GM23338 (cell line): ENCODE measurements at regions not wholly inside any gene's neighbourhood (a gene's known extent, or its start where the extent isn't known, plus 50 kb on each side); places are given as distances from the start of the nearest gene placed in this dataset.

ENCODE experiments used
- ATAC-seq: fragments of 200-7000 bp; cut with Tn5 transposase; 3 replicates; pipeline ENCODE4 v1.9.1; 2020
- DNase-seq: peaks from one replicate; pipeline ENCODE4 v3.0.0-alpha.2; 2015; ENCODE audit warnings: low spot score
- H2AFZ ChIP-seq: fragments of 200-600 bp; sonication (generic); 2 replicates; pipeline ENCODE4 v1.8.0; 2016; ENCODE audit warnings: antibody characterized with exemption, mild to moderate bottlenecking, moderate library complexity
- H3F3A ChIP-seq: fragments of 200-600 bp; sonication (generic); replicated peaks from 2 replicates; pipeline ENCODE4 v1.8.0; 2017; ENCODE audit warnings: antibody characterized with exemption, mixed run types, low read depth
- H3K27ac ChIP-seq: fragments of 200-600 bp; sonication (generic); 2 replicates; pipeline ENCODE4 v1.6.1; 2016; ENCODE audit warnings: low read depth
- H3K27me3 ChIP-seq: fragments of 200-600 bp; sonication (generic); 2 replicates; pipeline ENCODE4 v1.8.0; 2016; ENCODE audit warnings: mild to moderate bottlenecking, mixed run types, moderate library complexity; ENCODE audit not compliant: insufficient read depth
- H3K36me3 ChIP-seq: fragments of 200-600 bp; sonication (generic); 2 replicates; pipeline ENCODE4 v1.8.0; 2016; ENCODE audit warnings: mild to moderate bottlenecking; ENCODE audit not compliant: insufficient read depth
- H3K4me1 ChIP-seq: fragments of 200-600 bp; sonication (generic); 2 replicates; pipeline ENCODE4 v1.8.0; 2016; ENCODE audit warnings: mild to moderate bottlenecking, moderate library complexity; ENCODE audit not compliant: insufficient read depth
- H3K4me2 ChIP-seq: fragments of 200-600 bp; sonication (generic); 2 replicates; pipeline ENCODE4 v1.7.1; 2017; ENCODE audit warnings: mixed run types
- H3K4me3 ChIP-seq: fragments of 200-600 bp; sonication (generic); 2 replicates; pipeline ENCODE4 v1.6.1; 2016; ENCODE audit warnings: mixed run types
- H3K79me2 ChIP-seq: fragments of 200-600 bp; sonication (generic); replicated peaks from 2 replicates; pipeline ENCODE4 v1.8.0; 2017; ENCODE audit warnings: mild to moderate bottlenecking; ENCODE audit not compliant: insufficient read depth
- H3K9me2 ChIP-seq: fragments of 200-600 bp; sonication (generic); 2 replicates; pipeline ENCODE4 v1.8.0; 2017; ENCODE audit not compliant: insufficient read depth
- H4K20me1 ChIP-seq: fragments of 200-600 bp; sonication (generic); replicated peaks from 2 replicates; pipeline ENCODE4 v1.8.0; 2017; ENCODE audit warnings: mild to moderate bottlenecking; ENCODE audit not compliant: insufficient read depth
- H3K27ac Mint-ChIP-seq: 2 replicates; pipeline ENCODE4 v1.8.0; 2020; ENCODE audit warnings: inconsistent platforms, mild to moderate bottlenecking, moderate library complexity, mixed read lengths
- H3K27me3 Mint-ChIP-seq: 3 replicates; pipeline ENCODE4 v1.8.0; 2022; ENCODE audit warnings: low read depth, mild to moderate bottlenecking, moderate library complexity, mixed read lengths, inconsistent platforms; ENCODE audit not compliant: insufficient read depth, poor library complexity
- H3K36me3 Mint-ChIP-seq: 3 replicates; pipeline ENCODE4 v1.8.0; 2021; ENCODE audit warnings: low read depth, mild to moderate bottlenecking, inconsistent platforms, moderate library complexity, mixed read lengths
- H3K4me1 Mint-ChIP-seq: 3 replicates; pipeline ENCODE4 v1.8.0; 2020; ENCODE audit warnings: mild to moderate bottlenecking, inconsistent platforms, mixed read lengths
- H3K4me3 Mint-ChIP-seq: 3 replicates; pipeline ENCODE4 v1.8.0; 2021; ENCODE audit warnings: moderate library complexity, mild to moderate bottlenecking, inconsistent platforms, mixed read lengths
- H3K9me3 Mint-ChIP-seq: 3 replicates; pipeline ENCODE4 v1.8.0; 2020; ENCODE audit warnings: moderate library complexity, mild to moderate bottlenecking, inconsistent platforms, mixed read lengths
- CREB1 ChIP-seq: fragments of 250-450 bp; sonication (Bioruptor Pico); IDR thresholded peaks from 2 replicates; pipeline ENCODE4 v1.5.0; 2020; ENCODE audit warnings: low read depth, mild to moderate bottlenecking, moderate library complexity
- EZH2 ChIP-seq: fragments of 200-600 bp; sonication (generic); IDR thresholded peaks from one replicate; pipeline ENCODE4 v1.8.0; 2017; ENCODE audit warnings: antibody characterized with exemption, mild to moderate bottlenecking, low read depth; ENCODE audit not compliant: unreplicated experiment
- EZH2phosphoT487 ChIP-seq: fragments of 200-600 bp; sonication (generic); IDR thresholded peaks from one replicate; pipeline ENCODE4 v1.8.1; 2018; ENCODE audit warnings: antibody characterized with exemption; ENCODE audit not compliant: unreplicated experiment
- JUNB ChIP-seq: IDR thresholded peaks from one replicate; pipeline ENCODE4 v1.6.1; 2016; ENCODE audit warnings: antibody characterized with exemption; ENCODE audit not compliant: unreplicated experiment
- POLR2AphosphoS5 ChIP-seq: IDR thresholded peaks from 2 replicates; pipeline ENCODE4 v1.6.1; 2016; ENCODE audit warnings: antibody characterized with exemption, low read depth
- STAT1 ChIP-seq: IDR thresholded peaks from one replicate; pipeline ENCODE4 v1.6.1; 2016; ENCODE audit warnings: antibody characterized with exemption; ENCODE audit not compliant: unreplicated experiment
- ZNF462 ChIP-seq: fragments of 250-450 bp; sonication (Bioruptor Pico); IDR thresholded peaks from 2 replicates; pipeline ENCODE4 v1.5.0; 2020; ENCODE audit warnings: mild to moderate bottlenecking, moderate library complexity
- TF ChIP-seq, protein P1 (sequence below): IDR thresholded peaks from 2 replicates; pipeline ENCODE4 v1.6.1; 2016; ENCODE audit warnings: antibody characterized with exemption

GRCh38 chr2:144261336-144261735 lies 258.6 kb downstream of the ZEB2 start (continued):
- TF ChIP-seq ZNF462 (CRISPR knock-in tag), result no peak
- TF ChIP-seq EZH2, result no peak
- no peak for TF ChIP-seq JUNB
- TF ChIP-seq CREB1 (CRISPR knock-in tag), result no peak
- TF ChIP-seq, protein P1, sequence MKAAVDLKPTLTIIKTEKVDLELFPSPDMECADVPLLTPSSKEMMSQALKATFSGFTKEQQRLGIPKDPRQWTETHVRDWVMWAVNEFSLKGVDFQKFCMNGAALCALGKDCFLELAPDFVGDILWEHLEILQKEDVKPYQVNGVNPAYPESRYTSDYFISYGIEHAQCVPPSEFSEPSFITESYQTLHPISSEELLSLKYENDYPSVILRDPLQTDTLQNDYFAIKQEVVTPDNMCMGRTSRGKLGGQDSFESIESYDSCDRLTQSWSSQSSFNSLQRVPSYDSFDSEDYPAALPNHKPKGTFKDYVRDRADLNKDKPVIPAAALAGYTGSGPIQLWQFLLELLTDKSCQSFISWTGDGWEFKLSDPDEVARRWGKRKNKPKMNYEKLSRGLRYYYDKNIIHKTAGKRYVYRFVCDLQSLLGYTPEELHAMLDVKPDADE, result no peak
- TF ChIP-seq EZH2phosphoT487, result no peak
- TF ChIP-seq POLR2AphosphoS5, result no peak
- no peak for TF ChIP-seq STAT1

DNA sequence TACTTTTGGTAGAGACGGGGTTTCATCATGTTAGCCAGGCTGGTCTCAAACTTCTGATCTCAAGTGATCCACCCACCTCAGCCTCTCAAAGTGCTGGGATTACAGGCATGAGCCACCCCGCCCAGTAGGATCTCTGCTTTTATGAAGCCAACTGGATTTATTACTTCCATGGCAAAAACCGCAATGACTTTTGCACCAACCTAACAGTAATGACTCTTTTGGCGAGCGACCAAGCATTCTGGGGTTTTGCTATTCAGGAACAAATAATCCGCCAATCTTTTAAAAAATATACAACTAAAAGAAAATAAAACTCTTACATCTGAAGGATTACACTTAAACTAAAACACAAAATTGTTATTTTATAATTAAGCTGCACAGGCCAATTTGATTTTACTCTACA lies 260.6 kb downstream of the ZEB2 start:
- ATAC-seq (no peak), DNase-seq (no peak)
- H3K9me2 ChIP-seq, result no peaks in the 10 kb centered on the region; the same call in 1 of the 2 replicates
- H3K27me3 ChIP-seq, result no peaks in the 10 kb centered on the region
- no peak overlapping the region for H3K4me3 ChIP-seq
- 0 out of 2 replicates have a peak, but pooled peaks cover 3% of the 10 kb centered on the region for H3K36me3 ChIP-seq
- Mint-ChIP-seq H3K4me1 (peaks cover 13% of the 10 kb centered on the region), H3K27ac (no peak overlapping the region), H3K36me3 (peaks cover 50% of the 10 kb centered on the region), H3K27me3 (no peaks in the 10 kb centered on the region), H3K4me3 (no peak overlapping the region), H3K9me3 (peaks cover 45% of the 10 kb centered on the region)
- H3K4me2 ChIP-seq, result no peak overlapping the region
- peaks cover 10% of the 10 kb centered on the region for H3K79me2 ChIP-seq
- H3K27ac ChIP-seq, result no peak overlapping the region
- H3F3A ChIP-seq, result no peaks in the 10 kb centered on the region
- H3K4me1 ChIP-seq, result peaks cover 21% of the 10 kb centered on the region
- no peak overlapping the region for H2AFZ ChIP-seq
- no peaks in the 10 kb centered on the region for H4K20me1 ChIP-seq
- TF ChIP-seq JUNB (no peak), CREB1 (CRISPR knock-in tag) (no peak), EZH2phosphoT487 (no peak), STAT1 (no peak), ZNF462 (CRISPR knock-in tag) (no peak)
